ENCODE measurements at regions not wholly inside any gene's neighbourhood (a gene's known extent, or its start where the extent isn't known, plus 50 kb on each side); places are given as distances from the start of the nearest gene placed in this dataset.
A peak's percentile ranks its signal among the peaks of the same experiment; 100 is the strongest.

DNA sequence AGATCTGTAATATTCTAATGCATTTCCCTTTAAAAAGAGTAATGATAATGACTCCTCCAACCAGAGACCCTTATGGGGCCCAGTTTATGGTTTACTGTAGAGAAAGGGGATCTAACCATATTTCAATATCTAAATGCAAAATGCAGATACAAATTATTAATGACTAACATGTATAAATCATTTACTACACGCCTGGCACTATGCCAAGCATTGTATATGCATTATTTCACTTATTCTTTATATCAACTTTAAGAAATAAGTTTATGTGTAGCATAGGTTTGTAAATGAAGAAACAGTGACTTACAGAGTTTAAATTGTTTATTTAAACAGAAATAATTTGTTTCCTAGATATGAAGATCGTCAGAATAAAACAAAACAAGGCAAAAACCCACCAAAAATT lies 86.2 kb upstream of the SCEL start:
- POLR2A ChIA-PET: no interaction called here
- Histone ChIP-seq H3K27me3 (replicated peaks in 2 of 5; ENCODE audit: control insufficient read depth in 4 of 5, insufficient read depth in 5 of 5, low read length in 4 of 5) (no peaks in the 10 kb centered on the region), H3K9me3 (ENCODE audit: control extremely low read depth in 1 of 5, control insufficient read depth in 4 of 5, insufficient read depth in 2 of 5, low read depth in 1 of 5, low read length in 4 of 5) (no peaks in the 10 kb centered on the region), H3K27ac (ENCODE audit: insufficient read depth in 1 of 2, low read depth in 1 of 2, low read length in 2 of 2, poor library complexity in 1 of 2, severe bottlenecking in 2 of 2) (no peak overlapping the region), H3K4me3 (ENCODE audit: control insufficient read depth in 1 of 7, extremely low read depth in 1 of 7, insufficient read depth in 4 of 7, low read depth in 2 of 7, low read length in 6 of 7) (no peak overlapping the region), H3K4me1 (ENCODE audit: control extremely low read depth in 1 of 4, control insufficient read depth in 4 of 4, insufficient read depth in 4 of 4, low read length in 3 of 4) (peaks cover 0 to 5% (median 0%) of the 10 kb centered on the region in 4 experiments), H3K36me3 (ENCODE audit: control insufficient read depth in 4 of 4, insufficient read depth in 4 of 4, low read length in 3 of 4) (no peaks in the 10 kb centered on the region)
- CTCF ChIA-PET: no interaction called here
- WGBS (ENCODE audit: insufficient coverage): no CpG with 5 or more reads among the region's 2 CpGs
- DNase-seq: peak in 1 of 3 donors; percentile 4

DNA sequence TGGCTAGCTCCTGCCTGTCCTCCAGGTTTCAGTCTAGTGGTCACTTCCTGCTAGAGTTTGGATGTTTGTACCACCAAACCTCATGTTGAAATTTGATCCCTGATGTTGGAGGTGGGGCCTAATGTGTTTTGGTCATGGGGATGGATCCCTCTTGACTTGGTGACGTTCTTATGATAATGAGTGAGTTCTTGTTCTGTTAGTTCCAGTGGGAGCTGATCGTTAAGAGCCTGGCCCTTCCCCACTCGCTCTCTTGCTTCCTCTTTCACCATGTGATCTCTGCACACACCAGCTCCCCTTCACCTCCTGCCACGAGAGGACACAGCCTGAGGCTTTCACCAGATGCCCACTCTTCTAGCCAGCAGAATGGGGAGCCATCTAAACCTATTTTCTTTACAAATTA lies 86.8 kb upstream of the SCEL start:
- POLR2A ChIA-PET: no interaction called here
- H3K27ac ChIP-seq (ENCODE audit: insufficient read depth in 1 of 2, low read depth in 1 of 2, low read length in 2 of 2, poor library complexity in 1 of 2, severe bottlenecking in 2 of 2): no peak overlapping the region
- CTCF ChIA-PET: no interaction called here
- no peaks in the 10 kb centered on the region for H3K36me3 ChIP-seq (ENCODE audit: control insufficient read depth in 4 of 4, insufficient read depth in 4 of 4, low read length in 3 of 4)
- H3K4me3 ChIP-seq (ENCODE audit: control insufficient read depth in 1 of 7, extremely low read depth in 1 of 7, insufficient read depth in 4 of 7, low read depth in 2 of 7, low read length in 6 of 7): no peak overlapping the region
- no peak for DNase-seq
- H3K4me1 ChIP-seq (ENCODE audit: control extremely low read depth in 1 of 4, control insufficient read depth in 4 of 4, insufficient read depth in 4 of 4, low read length in 3 of 4): peaks cover 0 to 5% (median 0%) of the 10 kb centered on the region in 4 experiments
- WGBS (ENCODE audit: insufficient coverage): 43% methylated on average over 1 of the region's 4 CpGs
- H3K27me3 ChIP-seq (replicated peaks in 2 of 5; ENCODE audit: control insufficient read depth in 4 of 5, insufficient read depth in 5 of 5, low read length in 4 of 5): no peaks in the 10 kb centered on the region
- no peaks in the 10 kb centered on the region for H3K9me3 ChIP-seq (ENCODE audit: control extremely low read depth in 1 of 5, control insufficient read depth in 4 of 5, insufficient read depth in 2 of 5, low read depth in 1 of 5, low read length in 4 of 5)

DNA sequence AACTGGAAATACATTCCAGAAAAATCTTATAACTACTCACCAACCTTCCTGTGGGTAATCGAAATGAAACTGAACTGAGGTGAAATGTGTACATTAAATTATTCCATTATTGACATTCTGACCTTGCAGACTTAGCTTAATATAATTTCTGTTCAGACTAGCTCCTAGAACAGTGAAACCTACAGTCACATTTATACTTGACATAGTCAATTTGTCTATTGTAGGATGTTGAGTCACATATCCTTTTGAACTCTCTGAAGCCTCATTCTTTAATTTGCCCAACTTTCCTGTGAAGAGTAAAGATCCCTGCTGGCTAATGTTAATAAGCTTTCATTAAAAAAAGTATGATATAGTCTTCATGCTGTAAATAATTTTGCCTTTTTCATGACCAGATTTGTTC lies 92.0 kb upstream of the SCEL start:
- H3K9me3 ChIP-seq (ENCODE audit: control extremely low read depth in 1 of 5, control insufficient read depth in 4 of 5, insufficient read depth in 2 of 5, low read depth in 1 of 5, low read length in 4 of 5): no peaks in the 10 kb centered on the region
- H3K36me3 ChIP-seq (ENCODE audit: control insufficient read depth in 4 of 4, insufficient read depth in 4 of 4, low read length in 3 of 4): no peaks in the 10 kb centered on the region
- no peaks in the 10 kb centered on the region for H3K4me1 ChIP-seq (ENCODE audit: control extremely low read depth in 1 of 4, control insufficient read depth in 4 of 4, insufficient read depth in 4 of 4, low read length in 3 of 4)
- H3K4me3 ChIP-seq (ENCODE audit: control insufficient read depth in 1 of 7, extremely low read depth in 1 of 7, insufficient read depth in 4 of 7, low read depth in 2 of 7, low read length in 6 of 7): no peak overlapping the region
- no peaks in the 10 kb centered on the region for H3K27me3 ChIP-seq (replicated peaks in 2 of 5; ENCODE audit: control insufficient read depth in 4 of 5, insufficient read depth in 5 of 5, low read length in 4 of 5)
- H3K27ac ChIP-seq (ENCODE audit: insufficient read depth in 1 of 2, low read depth in 1 of 2, low read length in 2 of 2, poor library complexity in 1 of 2, severe bottlenecking in 2 of 2): no peak overlapping the region
- ChIA-PET POLR2A (no interaction called here), CTCF (no interaction called here)
- DNase-seq: no peak
- WGBS (ENCODE audit: insufficient coverage): no CpG with 5 or more reads among the region's 1 CpG

DNA sequence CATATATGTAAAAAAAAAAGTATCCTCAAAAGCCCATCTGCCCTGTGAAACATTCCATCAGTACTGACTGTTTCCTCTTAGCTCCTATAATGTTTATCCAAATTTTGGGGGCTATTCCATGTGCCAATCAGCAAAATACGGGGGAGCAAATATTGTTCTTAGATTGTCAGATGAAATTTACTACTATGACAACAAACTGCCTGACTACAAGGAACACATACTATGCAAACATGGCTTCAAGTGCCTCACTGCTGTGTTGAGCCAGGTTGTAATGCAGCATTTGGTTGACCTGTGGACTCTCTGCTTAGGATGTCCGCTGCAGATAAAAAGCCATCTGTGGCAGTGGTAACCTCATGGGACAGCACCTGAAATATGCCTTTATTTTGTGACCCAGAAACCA lies 98.2 kb upstream of the SCEL start:
- Histone ChIP-seq H3K27ac (ENCODE audit: insufficient read depth in 1 of 2, low read depth in 1 of 2, low read length in 2 of 2, poor library complexity in 1 of 2, severe bottlenecking in 2 of 2) (no peak overlapping the region), H3K9me3 (ENCODE audit: control extremely low read depth in 1 of 5, control insufficient read depth in 4 of 5, insufficient read depth in 2 of 5, low read depth in 1 of 5, low read length in 4 of 5) (no peaks in the 10 kb centered on the region), H3K4me3 (ENCODE audit: control insufficient read depth in 1 of 7, extremely low read depth in 1 of 7, insufficient read depth in 4 of 7, low read depth in 2 of 7, low read length in 6 of 7) (no peak overlapping the region), H3K36me3 (ENCODE audit: control insufficient read depth in 4 of 4, insufficient read depth in 4 of 4, low read length in 3 of 4) (no peaks in the 10 kb centered on the region), H3K4me1 (ENCODE audit: control extremely low read depth in 1 of 4, control insufficient read depth in 4 of 4, insufficient read depth in 4 of 4, low read length in 3 of 4) (no peaks in the 10 kb centered on the region), H3K27me3 (replicated peaks in 2 of 5; ENCODE audit: control insufficient read depth in 4 of 5, insufficient read depth in 5 of 5, low read length in 4 of 5) (no peaks in the 10 kb centered on the region)
- 100% methylated on average over 1 of the region's 2 CpGs for WGBS (ENCODE audit: insufficient coverage)
- POLR2A ChIA-PET: no interaction called here
- CTCF ChIA-PET: no interaction called here
- DNase-seq: no peak

GRCh38 chr13:77434289-77434688 lies 101.2 kb upstream of the SCEL start:
- H3K9me3 ChIP-seq (ENCODE audit: control extremely low read depth in 1 of 5, control insufficient read depth in 4 of 5, insufficient read depth in 2 of 5, low read depth in 1 of 5, low read length in 4 of 5): no peaks in the 10 kb centered on the region
- no peak overlapping the region for H3K27ac ChIP-seq (ENCODE audit: insufficient read depth in 1 of 2, low read depth in 1 of 2, low read length in 2 of 2, poor library complexity in 1 of 2, severe bottlenecking in 2 of 2)
- WGBS (ENCODE audit: insufficient coverage): no CpG with 5 or more reads among the region's 1 CpG
- H3K4me1 ChIP-seq (ENCODE audit: control extremely low read depth in 1 of 4, control insufficient read depth in 4 of 4, insufficient read depth in 4 of 4, low read length in 3 of 4): no peaks in the 10 kb centered on the region
- DNase-seq: no peak
- no peaks in the 10 kb centered on the region for H3K27me3 ChIP-seq (replicated peaks in 2 of 5; ENCODE audit: control insufficient read depth in 4 of 5, insufficient read depth in 5 of 5, low read length in 4 of 5)
- ChIA-PET POLR2A (no interaction called here), CTCF (interaction anchor here (1.0 kb wide), 1 partner anchor 8 kb away, joined by 3 read pairs; no protein-coding TSS in a partner anchor)
- no peak overlapping the region for H3K4me3 ChIP-seq (ENCODE audit: control insufficient read depth in 1 of 7, extremely low read depth in 1 of 7, insufficient read depth in 4 of 7, low read depth in 2 of 7, low read length in 6 of 7)
- no peaks in the 10 kb centered on the region for H3K36me3 ChIP-seq (ENCODE audit: control insufficient read depth in 4 of 4, insufficient read depth in 4 of 4, low read length in 3 of 4)

DNA sequence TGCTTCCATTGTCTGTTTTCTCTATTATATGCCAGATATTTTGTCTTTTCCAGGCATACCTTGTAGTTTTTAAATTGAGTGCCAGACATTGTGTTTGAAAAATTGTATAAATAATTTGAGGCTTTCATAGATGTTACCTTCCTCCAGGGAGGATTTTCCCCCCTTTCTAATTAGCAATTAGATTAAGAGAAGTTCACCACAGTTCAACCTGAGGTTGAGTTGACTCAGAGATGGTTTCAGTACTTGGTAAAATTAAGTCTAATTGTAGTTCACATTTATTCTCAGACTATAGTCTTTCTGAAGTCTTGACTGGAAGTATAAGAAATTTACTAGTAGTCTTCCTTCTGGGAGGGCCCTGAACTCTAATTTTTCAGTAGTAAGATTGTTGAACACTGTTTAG lies 104.1 kb upstream of the SCEL start:
- DNase-seq: no peak
- H3K9me3 ChIP-seq (ENCODE audit: control extremely low read depth in 1 of 5, control insufficient read depth in 4 of 5, insufficient read depth in 2 of 5, low read depth in 1 of 5, low read length in 4 of 5): no peaks in the 10 kb centered on the region
- no peak overlapping the region for H3K27ac ChIP-seq (ENCODE audit: insufficient read depth in 1 of 2, low read depth in 1 of 2, low read length in 2 of 2, poor library complexity in 1 of 2, severe bottlenecking in 2 of 2)
- H3K4me1 ChIP-seq (ENCODE audit: control extremely low read depth in 1 of 4, control insufficient read depth in 4 of 4, insufficient read depth in 4 of 4, low read length in 3 of 4): no peaks in the 10 kb centered on the region
- no peaks in the 10 kb centered on the region for H3K36me3 ChIP-seq (ENCODE audit: control insufficient read depth in 4 of 4, insufficient read depth in 4 of 4, low read length in 3 of 4)
- no peak overlapping the region for H3K4me3 ChIP-seq (ENCODE audit: control insufficient read depth in 1 of 7, extremely low read depth in 1 of 7, insufficient read depth in 4 of 7, low read depth in 2 of 7, low read length in 6 of 7)
- no peaks in the 10 kb centered on the region for H3K27me3 ChIP-seq (replicated peaks in 2 of 5; ENCODE audit: control insufficient read depth in 4 of 5, insufficient read depth in 5 of 5, low read length in 4 of 5)
- ChIA-PET CTCF (no interaction called here), POLR2A (no interaction called here)

DNA sequence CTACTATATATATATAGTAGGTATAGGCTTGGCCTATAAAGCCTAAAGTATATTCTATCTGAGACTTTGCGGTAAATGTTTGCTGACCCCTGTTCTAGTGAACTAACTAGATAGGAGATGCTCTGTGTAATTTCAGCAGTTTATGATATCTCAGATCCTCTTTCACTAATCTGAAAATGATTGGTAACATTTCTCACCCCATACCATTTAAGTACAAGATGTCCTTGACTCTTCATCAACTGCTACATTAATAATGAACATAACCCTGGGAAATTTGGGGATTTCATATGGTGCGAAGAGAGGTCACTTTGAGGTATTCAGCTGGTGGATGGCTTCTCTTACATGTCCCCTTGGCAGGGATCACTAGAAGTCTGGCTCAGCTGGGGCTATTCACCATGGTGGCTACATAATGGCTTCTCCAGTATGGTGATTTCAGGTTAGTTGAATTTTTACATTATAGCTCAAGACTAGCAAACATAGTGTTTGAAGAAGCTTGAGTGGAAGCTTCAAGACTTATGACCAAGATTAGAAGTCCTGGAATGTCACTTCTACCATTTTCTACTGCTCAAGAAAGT lies 103.6 kb upstream of the MYCBP2 start:
- H3K4me3 ChIP-seq (ENCODE audit: control insufficient read depth in 1 of 7, extremely low read depth in 1 of 7, insufficient read depth in 4 of 7, low read depth in 2 of 7, low read length in 6 of 7): no peak overlapping the region
- H3K9me3 ChIP-seq (ENCODE audit: control extremely low read depth in 1 of 5, control insufficient read depth in 4 of 5, insufficient read depth in 2 of 5, low read depth in 1 of 5, low read length in 4 of 5): no peaks in the 10 kb centered on the region
- no peaks in the 10 kb centered on the region for H3K36me3 ChIP-seq (ENCODE audit: control insufficient read depth in 4 of 4, insufficient read depth in 4 of 4, low read length in 3 of 4)
- ChIA-PET CTCF (no interaction called here), POLR2A (no interaction called here)
- 100% methylated on average over 1 of the region's 2 CpGs for WGBS (ENCODE audit: insufficient coverage)
- H3K27ac ChIP-seq (ENCODE audit: insufficient read depth in 1 of 2, low read depth in 1 of 2, low read length in 2 of 2, poor library complexity in 1 of 2, severe bottlenecking in 2 of 2): no peak overlapping the region
- DNase-seq: no peak
- H3K27me3 ChIP-seq (replicated peaks in 2 of 5; ENCODE audit: control insufficient read depth in 4 of 5, insufficient read depth in 5 of 5, low read length in 4 of 5): no peaks in the 10 kb centered on the region
- H3K4me1 ChIP-seq (ENCODE audit: control extremely low read depth in 1 of 4, control insufficient read depth in 4 of 4, insufficient read depth in 4 of 4, low read length in 3 of 4): no peaks in the 10 kb centered on the region

Data from common myeloid progenitor, CD34-positive (primary cell).